HT-29 (cell line): ENCODE measurements at regions not wholly inside any gene's neighbourhood (a gene's known extent, or its start where the extent isn't known, plus 50 kb on each side); places are given as distances from the start of the nearest gene placed in this dataset.

Experiments used
- DNase-seq: peaks from one replicate; pipeline ENCODE4 v3.0.0-alpha.2; 2015; ENCODE audit warnings: low spot score

- DNase-seq, result no peak
These were observed 1604.6 kb downstream of the PCDH18 start for GRCh38 chr4:135927651-135928050.

DNA sequence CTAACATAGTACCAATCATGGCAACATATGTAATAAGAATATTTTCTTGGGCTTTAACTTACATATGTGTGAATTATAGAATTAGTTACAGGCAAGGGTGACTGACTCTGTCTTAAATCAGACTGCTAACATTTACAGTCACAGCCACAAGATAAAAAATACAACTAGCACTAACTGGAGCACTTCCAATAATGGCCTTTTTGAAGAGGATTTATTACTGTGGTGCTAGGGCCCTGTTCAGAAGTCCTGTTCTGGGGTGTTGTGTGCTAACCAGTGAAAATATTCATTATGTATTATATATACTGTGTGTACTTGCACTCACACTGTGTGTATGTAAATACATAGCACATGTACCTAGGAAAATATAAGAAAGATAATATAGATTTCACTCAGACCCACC lies 1611.2 kb downstream of the PCDH18 start:
- DNase-seq, result no peak

DNA sequence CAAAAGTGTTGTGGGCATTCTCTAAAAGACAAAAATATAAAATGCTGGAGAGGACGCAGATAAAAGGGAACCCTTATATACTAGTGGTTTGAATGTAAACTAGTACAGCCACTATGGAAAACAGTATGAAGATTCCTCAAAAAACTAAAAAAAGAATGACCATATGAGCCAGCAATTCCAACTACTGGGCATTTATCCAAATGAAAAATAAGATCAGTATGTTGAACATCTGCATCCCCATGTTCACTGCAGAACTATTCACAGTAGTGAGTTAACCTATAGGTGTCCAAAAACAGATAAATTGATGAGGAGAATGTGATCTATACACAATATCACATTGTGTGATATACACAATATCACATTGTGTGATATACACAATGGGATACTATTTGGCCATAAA lies 1615.3 kb downstream of the PCDH18 start:
- no peak for DNase-seq

GRCh38 chr4:135900956-135901355 lies 1631.3 kb downstream of the PCDH18 start:
- DNase-seq, result no peak

GRCh38 chr4:135864304-135864703 lies 1662.7 kb upstream of the PABPC4L start:
- DNase-seq, result peak; percentile 89

DNA sequence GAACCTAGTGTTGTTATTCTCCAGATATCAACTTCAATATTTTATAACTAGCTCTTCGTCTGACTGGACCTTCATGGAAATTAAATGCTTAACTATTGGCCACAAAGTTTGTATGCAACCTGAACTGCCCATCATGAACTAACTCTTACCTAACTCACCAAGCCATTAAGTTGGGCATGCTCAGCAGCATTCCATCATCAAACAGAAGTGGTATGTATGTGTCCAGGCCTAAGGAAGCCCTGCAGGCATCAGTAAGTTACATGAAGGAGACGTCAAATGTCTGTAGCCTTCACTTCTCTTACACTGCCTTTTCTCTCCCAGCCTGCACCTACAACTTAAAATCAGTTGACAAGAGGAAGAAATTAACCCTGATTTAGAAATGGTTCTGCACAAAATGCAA lies 1639.2 kb upstream of the PABPC4L start:
- DNase-seq, result no peak

GRCh38 chr4:135839712-135840111 lies 1638.1 kb upstream of the PABPC4L start:
- DNase-seq, result no peak

DNA sequence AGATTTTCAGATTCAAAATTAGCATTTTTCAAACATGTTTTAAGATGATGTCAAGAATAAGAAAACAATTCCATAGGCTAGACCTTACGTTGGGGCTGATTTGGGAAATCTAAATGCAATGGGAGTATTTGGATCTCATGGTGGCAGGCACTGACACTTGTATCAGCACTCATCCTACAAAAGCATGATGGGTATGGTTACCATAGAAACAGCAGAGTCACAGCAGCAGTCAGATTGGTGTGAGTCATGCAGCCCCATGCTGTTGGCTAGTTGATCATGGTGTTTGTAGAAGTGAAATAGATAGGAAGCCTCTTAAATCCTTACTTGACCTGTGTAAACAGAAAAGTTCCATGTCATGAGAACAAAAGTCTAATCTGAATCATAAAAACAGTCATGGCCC lies 1637.3 kb upstream of the PABPC4L start:
- DNase-seq, result no peak

DNA sequence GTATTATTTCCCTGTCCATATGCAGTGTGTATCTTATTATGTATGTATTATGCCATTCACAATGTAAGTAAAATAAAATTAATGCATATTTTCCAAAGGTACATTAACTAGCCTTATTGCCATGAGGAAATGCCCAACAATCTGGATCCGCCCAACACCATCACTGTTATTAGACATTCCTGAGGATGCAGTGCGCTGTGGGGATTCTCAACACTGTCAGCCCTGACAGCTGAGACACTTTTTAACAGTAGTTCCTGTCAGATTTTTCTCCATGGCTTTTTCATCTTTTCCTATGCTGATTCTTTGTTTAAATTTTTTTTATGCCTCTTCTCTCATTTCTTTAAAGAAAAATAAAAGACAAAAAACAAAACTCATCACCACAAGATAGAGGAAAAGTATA lies 1632.9 kb upstream of the PABPC4L start:
- DNase-seq, result no peak

DNA sequence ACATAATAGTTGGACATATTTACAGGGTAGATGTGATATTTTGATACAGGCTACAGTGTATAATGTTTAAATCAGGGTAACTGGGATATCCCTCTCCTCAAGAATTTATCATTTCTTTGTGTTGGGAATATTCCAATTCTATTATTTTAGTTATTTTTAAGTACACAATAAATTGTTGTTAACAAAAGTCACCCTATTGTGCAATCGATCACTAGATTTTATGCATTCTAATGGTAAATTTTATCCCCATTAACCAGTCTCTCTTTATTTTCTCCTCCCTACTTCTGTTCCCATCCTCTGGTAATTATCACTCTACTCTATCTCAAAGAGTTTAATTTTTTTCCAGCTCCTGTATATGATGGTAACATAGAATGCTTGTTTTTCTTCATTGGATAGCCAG lies 1631.9 kb upstream of the PABPC4L start:
- DNase-seq, result no peak

GRCh38 chr4:135824759-135825296 lies 1623.2 kb upstream of the PABPC4L start:
- DNase-seq, result no peak

DNA sequence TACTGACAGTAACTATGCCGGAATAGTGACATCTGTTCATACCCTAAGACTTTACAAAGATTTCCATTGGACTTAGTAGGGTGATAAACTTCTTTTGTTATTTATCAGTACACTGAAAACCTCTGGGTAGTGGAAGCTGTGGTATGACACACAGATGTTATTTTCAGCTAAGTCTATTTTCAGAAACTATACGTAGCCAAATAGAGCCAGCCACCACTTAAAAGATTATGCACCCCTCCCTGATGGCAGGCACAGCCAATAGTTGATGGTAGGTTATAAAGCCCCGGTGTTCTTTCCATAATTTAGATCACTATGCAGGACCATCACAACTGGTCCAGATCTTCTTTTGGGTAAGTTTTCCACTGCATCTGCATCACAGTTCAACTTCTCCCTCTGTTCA lies 1603.2 kb upstream of the PABPC4L start:
- no peak for DNase-seq

- DNase-seq, result no peak
These were observed 1575.8 kb upstream of the PABPC4L start for GRCh38 chr4:135777361-135777760.

GRCh38 chr4:135775909-135776308 lies 1574.3 kb upstream of the PABPC4L start:
- DNase-seq, result no peak

- DNase-seq, result no peak
These were observed 1568.9 kb upstream of the PABPC4L start for GRCh38 chr4:135770505-135770904.

- no peak for DNase-seq
These were observed 1543.3 kb upstream of the PABPC4L start for GRCh38 chr4:135744928-135745327.

DNA sequence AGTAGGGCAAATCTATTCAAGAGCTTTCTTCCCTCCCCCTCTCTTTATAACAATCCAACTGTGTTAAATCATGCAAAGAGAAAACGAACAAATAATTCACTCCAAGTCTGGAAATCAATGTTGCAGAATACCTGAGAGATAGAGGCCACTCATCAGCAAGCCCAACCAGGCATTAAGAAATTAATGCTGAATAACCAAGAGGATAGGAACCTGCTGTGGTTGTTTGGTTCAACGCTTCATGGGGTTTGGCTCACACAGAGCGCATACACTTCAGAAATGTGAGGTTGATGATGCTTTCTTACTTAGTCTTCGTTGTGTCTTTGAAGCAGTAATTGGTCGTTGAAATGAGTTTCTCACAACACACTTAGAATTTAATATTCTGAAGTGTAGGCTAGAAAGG lies 1540.0 kb upstream of the PABPC4L start:
- DNase-seq, result no peak

DNA sequence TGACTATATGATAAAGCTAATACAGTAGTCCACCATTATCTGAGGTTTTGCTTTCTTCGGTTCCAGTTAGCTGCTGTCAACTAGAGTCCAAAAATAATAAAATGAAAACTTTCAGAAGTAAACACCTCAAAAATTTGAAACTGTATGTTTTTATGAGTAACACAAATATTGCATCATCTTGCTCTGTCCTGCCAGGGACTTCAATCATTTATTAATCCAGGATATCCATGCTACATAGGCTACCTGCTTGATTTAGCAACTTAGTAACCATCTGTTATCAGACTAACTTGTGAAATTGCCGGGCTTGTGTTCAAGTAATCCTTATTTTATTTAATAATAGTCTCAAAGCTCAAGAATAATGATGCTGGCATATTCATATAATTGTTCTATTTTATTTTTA lies 1537.8 kb upstream of the PABPC4L start:
- no peak for DNase-seq

GRCh38 chr4:135735512-135735911 lies 1533.9 kb upstream of the PABPC4L start:
- no peak for DNase-seq

DNA sequence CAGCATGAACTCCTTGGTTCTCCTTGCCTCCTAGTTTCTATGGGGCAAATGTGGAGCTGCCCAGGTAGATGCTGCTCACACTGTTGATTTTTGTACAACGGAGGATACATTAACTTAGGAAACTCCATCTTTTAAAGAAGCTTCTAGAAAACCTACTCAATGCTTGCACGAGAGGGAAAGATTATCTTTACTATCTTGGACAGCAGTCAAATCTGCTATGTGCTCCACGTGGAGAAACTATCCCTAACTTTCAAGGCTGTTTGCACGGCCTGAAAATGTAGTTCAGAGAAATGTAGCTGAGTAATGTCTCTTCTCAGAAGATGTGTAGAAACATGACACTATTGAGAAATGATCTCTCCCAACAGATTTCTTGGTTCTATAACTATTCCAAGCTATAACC lies 1530.9 kb upstream of the PABPC4L start:
- no peak for DNase-seq

- DNase-seq, result no peak
These were observed 1530.1 kb upstream of the PABPC4L start for GRCh38 chr4:135731682-135732081.

- DNase-seq, result no peak
These were observed 1522.8 kb upstream of the PABPC4L start for GRCh38 chr4:135724421-135724820.

- DNase-seq, result no peak
These were observed 1516.4 kb upstream of the PABPC4L start for GRCh38 chr4:135718019-135718418.

DNA sequence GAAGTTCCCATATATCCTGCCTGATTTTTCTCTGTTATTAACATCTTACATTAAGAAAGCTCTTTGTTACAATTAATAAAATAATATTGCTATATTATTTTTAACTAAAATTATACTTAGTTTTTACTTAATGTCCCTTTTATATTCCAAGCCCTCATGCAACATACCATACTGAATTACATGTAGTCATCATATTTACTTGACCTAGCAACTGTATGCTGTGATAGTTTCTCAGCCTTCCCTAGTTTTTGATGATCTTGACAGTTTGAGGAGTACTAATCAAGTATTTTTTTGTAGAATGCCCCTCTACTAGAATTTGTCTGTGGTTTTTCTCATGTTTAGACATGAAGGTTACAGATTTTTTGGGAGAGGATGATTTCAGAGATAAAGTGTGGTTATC lies 1503.8 kb upstream of the PABPC4L start:
- DNase-seq, result no peak

GRCh38 chr4:135694066-135694465 lies 1492.5 kb upstream of the PABPC4L start:
- no peak for DNase-seq
